ENCODE measurements at regions not wholly inside any gene's neighbourhood (a gene's known extent, or its start where the extent isn't known, plus 50 kb on each side); places are given as distances from the start of the nearest gene placed in this dataset.

GRCh38 chr12:67735868-67736267 lies 87.3 kb downstream of the DYRK2 start:
- H3K27ac ChIP-seq (ENCODE audit: low read length): no peak overlapping the region
- ChIA-PET CTCF (no interaction called here), POLR2A (no interaction called here)
- no TSS peak for BruUV-seq (replicated peaks)
- no peaks in the 10 kb centered on the region for H3K9me3 ChIP-seq (ENCODE audit: control insufficient read depth, insufficient read depth, low read depth, low read length)
- DNase-seq (ENCODE audit: low read depth, low spot score) (no peak), ATAC-seq (no peak)
- H3K4me1 ChIP-seq (ENCODE audit: control insufficient read depth, insufficient read depth, low read length): no peaks in the 10 kb centered on the region
- peaks cover 2% of the 10 kb centered on the region; the same call in 1 of the 2 replicates for H3K27me3 ChIP-seq (ENCODE audit: control insufficient read depth, insufficient read depth, low read length)
- no peak overlapping the region for H3K4me3 ChIP-seq (ENCODE audit: low read depth in 2 of 2, low read length in 2 of 2)
- in situ Hi-C loops (cut with HindIII; ENCODE audit: low pct_unique_long_range_greater_than_20kb, low sequenced_read_pairs): no loop called here
- TF ChIP-seq POLR2AphosphoS5 (IDR thresholded peaks at IDR 0.05; ENCODE audit: low read depth, low read length) (no peak), REST (IDR thresholded peaks at IDR 0.05; ENCODE audit: insufficient read depth in 1 of 2, low read depth in 2 of 2, low read length in 1 of 2) (no peak), SIN3A (IDR thresholded peaks at IDR 0.05; ENCODE audit: borderline replicate concordance, insufficient read depth, low read depth, low read length) (no peak), CTCF (IDR thresholded peaks at IDR 0.05) (no peak), TCF7L2 (IDR thresholded peaks at IDR 0.05; ENCODE audit: low read depth, low read length) (no peak)
- H3K36me3 ChIP-seq (ENCODE audit: control insufficient read depth, insufficient read depth, low read length): no peaks in the 10 kb centered on the region
- intact Hi-C loops (cut with micrococcal nuclease; ENCODE audit: unreplicated experiment): no loop called here

GRCh38 chr12:67740711-67741110 lies 92.2 kb downstream of the DYRK2 start:
- DNase-seq (ENCODE audit: low read depth, low spot score): no peak
- in situ Hi-C loops (cut with HindIII; ENCODE audit: low pct_unique_long_range_greater_than_20kb, low sequenced_read_pairs) (no loop called here), intact Hi-C loops (cut with micrococcal nuclease; ENCODE audit: unreplicated experiment) (no loop called here)
- H3K36me3 ChIP-seq (ENCODE audit: control insufficient read depth, insufficient read depth, low read length): no peaks in the 10 kb centered on the region
- H3K27ac ChIP-seq (ENCODE audit: low read length): no peak overlapping the region
- no peaks in the 10 kb centered on the region for H3K27me3 ChIP-seq (ENCODE audit: control insufficient read depth, insufficient read depth, low read length)
- no peak for TF ChIP-seq TCF7L2 (IDR thresholded peaks at IDR 0.05; ENCODE audit: low read depth, low read length)
- H3K4me3 ChIP-seq (ENCODE audit: low read depth in 2 of 2, low read length in 2 of 2): no peak overlapping the region
- no TSS peak for BruUV-seq (replicated peaks)
- POLR2A ChIA-PET: no interaction called here
- H3K4me1 ChIP-seq (ENCODE audit: control insufficient read depth, insufficient read depth, low read length): no peaks in the 10 kb centered on the region
- H3K9me3 ChIP-seq (ENCODE audit: control insufficient read depth, insufficient read depth, low read depth, low read length): no peaks in the 10 kb centered on the region
- no peak for ATAC-seq
- CTCF ChIA-PET: no interaction called here

- intact Hi-C loops (cut with micrococcal nuclease; ENCODE audit: unreplicated experiment): no loop called here
- Histone ChIP-seq H3K27ac (ENCODE audit: low read length) (no peak overlapping the region), H3K27me3 (ENCODE audit: control insufficient read depth, insufficient read depth, low read length) (no peaks in the 10 kb centered on the region), H3K4me1 (ENCODE audit: control insufficient read depth, insufficient read depth, low read length) (no peaks in the 10 kb centered on the region), H3K4me3 (ENCODE audit: low read depth in 2 of 2, low read length in 2 of 2) (no peak overlapping the region), H3K9me3 (ENCODE audit: control insufficient read depth, insufficient read depth, low read depth, low read length) (no peaks in the 10 kb centered on the region), H3K36me3 (ENCODE audit: control insufficient read depth, insufficient read depth, low read length) (no peaks in the 10 kb centered on the region)
- ChIA-PET POLR2A (no interaction called here), CTCF (no interaction called here)
- TF ChIP-seq POLR2AphosphoS5 (IDR thresholded peaks at IDR 0.05; ENCODE audit: low read depth, low read length): no peak
- no peak for TF ChIP-seq REST (IDR thresholded peaks at IDR 0.05; ENCODE audit: insufficient read depth in 1 of 2, low read depth in 2 of 2, low read length in 1 of 2)
- no peak for TF ChIP-seq TCF7L2 (IDR thresholded peaks at IDR 0.05; ENCODE audit: low read depth, low read length)
- TF ChIP-seq SIN3A (IDR thresholded peaks at IDR 0.05; ENCODE audit: borderline replicate concordance, insufficient read depth, low read depth, low read length): no peak
- TF ChIP-seq CTCF (IDR thresholded peaks at IDR 0.05): no peak
- DNase-seq (ENCODE audit: low read depth, low spot score) (no peak), ATAC-seq (no peak)
- in situ Hi-C loops (cut with HindIII; ENCODE audit: low pct_unique_long_range_greater_than_20kb, low sequenced_read_pairs): no loop called here
- BruUV-seq (replicated peaks): no TSS peak
These were observed 92.7 kb downstream of the DYRK2 start for GRCh38 chr12:67741270-67741669.
